Transverse colon (tissue), 4 donors: ENCODE measurements at regions not wholly inside any gene's neighbourhood (a gene's known extent, or its start where the extent isn't known, plus 50 kb on each side); places are given as distances from the start of the nearest gene placed in this dataset.

Source experiments
- DNase-seq: peaks from one replicate; pipeline ENCODE4 v3.0.0-alpha.2; 2019
- H3K27ac ChIP-seq, 4 donors: fragments of 200-600 bp; sonication (generic); 2 replicates each; pipeline ENCODE4 v1.5.1; 2016 to 2018; ENCODE audit warnings: inconsistent platforms in 4 of 4
- H3K27me3 ChIP-seq: fragments of 200-600 bp; sonication (generic); 2 replicates; pipeline ENCODE4 v1.5.1; 2017; ENCODE audit warnings: inconsistent platforms
- H3K36me3 ChIP-seq, 4 donors: fragments of 200-600 bp; sonication (generic); 2 replicates each; pipeline ENCODE4 v1.5.1; 2017 to 2019; ENCODE audit warnings: inconsistent platforms in 4 of 4
- H3K4me1 ChIP-seq, 4 donors: fragments of 200-600 bp; sonication (generic); 2 replicates each; pipeline ENCODE4 v1.5.1; 2017 to 2020; ENCODE audit warnings: inconsistent platforms in 4 of 4
- H3K4me3 ChIP-seq, 4 donors: fragments of 200-600 bp; sonication (generic); 1 replicate in 1 of 4; 2 replicates in 3 of 4; pipeline versions ENCODE4 v1.5.1 to v1.6.1; 2017 to 2019; ENCODE audit warnings: inconsistent platforms in 4 of 4
- H3K9me3 ChIP-seq, 2 donors: fragments of 200-600 bp; sonication (generic); 2 replicates each; pipeline ENCODE4 v1.5.1; 2017 to 2019; ENCODE audit warnings: inconsistent platforms in 2 of 2
- EP300 ChIP-seq: sonication (generic); formaldehyde crosslinking; IDR thresholded peaks from one replicate; pipeline ENCODE4 v1.6.1; 2017; ENCODE audit warnings: antibody characterized with exemption, low read depth
- POLR2A ChIP-seq: fragments of 450-650 bp; IDR thresholded peaks from one replicate; pipeline ENCODE4 v1.6.1; 2016; ENCODE audit warnings: antibody characterized with exemption, mild to moderate bottlenecking, moderate library complexity
- POLR2AphosphoS5 ChIP-seq, 3 donors: sonication (generic); formaldehyde crosslinking; IDR thresholded peaks; one replicate each; pipeline ENCODE4 v1.6.1; 2016; ENCODE audit warnings: antibody characterized with exemption in 3 of 3
- WGBS, 2 donors: methylation state at CpG; one replicate each; pipeline ENCODE4 v1.1.5; 2018; ENCODE audit warnings: low coverage in 1 of 2; 5-methylcytosine and 5-hydroxymethylcytosine counted together
- in situ Hi-C, 4 donors: fragments of 200-750 bp; cut with MboI; loops; one replicate each; pipeline versions ENCODE4 v1.15.0 to v1.15.1; 2017; ENCODE audit warnings: low sequenced_read_pairs in 3 of 4, low pct_ligation_motif_present in 1 of 4, low pct_unique_long_range_greater_than_20kb in 1 of 4
- intact Hi-C: fragments of 100-400 bp; cut with DNase I; formaldehyde crosslinking; loops from one replicate; pipeline ENCODE4 v1.15.1; 2023; ENCODE audit warnings: low total_unique reads
- TF ChIP-seq, protein P1 (sequence below), 5 experiments: fragments of 200-600 bp in 3 of 5; fragments of 450-650 bp in 2 of 5; sonication (generic) in 3 of 5; IDR thresholded peaks; 1 replicate in 2 of 5; 2 replicates in 3 of 5; pipeline ENCODE4 v1.5.1; 2016 to 2017; ENCODE audit warnings: antibody characterized with exemption in 5 of 5, inconsistent platforms in 3 of 5, mild to moderate bottlenecking in 2 of 5, moderate library complexity in 1 of 5

DNA sequence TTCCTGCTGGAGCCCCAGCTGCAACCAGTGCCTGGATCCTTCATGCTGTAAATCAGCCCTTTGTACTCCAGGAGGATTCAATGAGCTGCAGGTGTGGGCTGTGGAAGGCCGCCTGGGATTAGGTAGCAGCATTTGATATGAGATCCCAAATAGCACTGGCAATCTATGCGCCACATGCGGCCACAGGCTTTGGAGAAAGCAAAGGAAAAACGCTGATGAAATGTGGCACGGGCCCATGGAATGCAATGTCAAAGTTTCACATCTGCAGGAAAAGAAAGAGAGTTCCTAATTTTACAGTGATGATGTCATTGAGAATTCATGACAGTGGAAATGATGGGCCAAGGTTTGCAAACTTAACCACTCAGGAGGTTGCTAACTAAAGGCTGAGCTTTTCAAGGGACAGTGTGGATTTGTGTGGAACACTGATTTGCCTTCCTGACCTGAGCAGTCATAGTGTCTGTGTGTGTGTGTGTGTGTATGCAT is 216.4 kb upstream of the OSR1 start:
- in situ Hi-C loops (no loop called here), intact Hi-C loops (no loop called here)
- Histone ChIP-seq H3K27me3 (no peaks in the 10 kb centered on the region), H3K9me3 (no peaks in the 10 kb centered on the region), H3K27ac (no peak overlapping the region), H3K36me3 (no peaks in the 10 kb centered on the region), H3K4me1 (peaks cover 0 to 23% (median 11%) of the 10 kb centered on the region in 4 donors), H3K4me3 (no peak overlapping the region)
- peak; percentile 39 for DNase-seq
- TF ChIP-seq, protein P1, sequence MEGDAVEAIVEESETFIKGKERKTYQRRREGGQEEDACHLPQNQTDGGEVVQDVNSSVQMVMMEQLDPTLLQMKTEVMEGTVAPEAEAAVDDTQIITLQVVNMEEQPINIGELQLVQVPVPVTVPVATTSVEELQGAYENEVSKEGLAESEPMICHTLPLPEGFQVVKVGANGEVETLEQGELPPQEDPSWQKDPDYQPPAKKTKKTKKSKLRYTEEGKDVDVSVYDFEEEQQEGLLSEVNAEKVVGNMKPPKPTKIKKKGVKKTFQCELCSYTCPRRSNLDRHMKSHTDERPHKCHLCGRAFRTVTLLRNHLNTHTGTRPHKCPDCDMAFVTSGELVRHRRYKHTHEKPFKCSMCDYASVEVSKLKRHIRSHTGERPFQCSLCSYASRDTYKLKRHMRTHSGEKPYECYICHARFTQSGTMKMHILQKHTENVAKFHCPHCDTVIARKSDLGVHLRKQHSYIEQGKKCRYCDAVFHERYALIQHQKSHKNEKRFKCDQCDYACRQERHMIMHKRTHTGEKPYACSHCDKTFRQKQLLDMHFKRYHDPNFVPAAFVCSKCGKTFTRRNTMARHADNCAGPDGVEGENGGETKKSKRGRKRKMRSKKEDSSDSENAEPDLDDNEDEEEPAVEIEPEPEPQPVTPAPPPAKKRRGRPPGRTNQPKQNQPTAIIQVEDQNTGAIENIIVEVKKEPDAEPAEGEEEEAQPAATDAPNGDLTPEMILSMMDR (IDR thresholded peaks at IDR 0.05), result no peak
- TF ChIP-seq POLR2A, result no peak
- no peak for TF ChIP-seq POLR2AphosphoS5 (IDR thresholded peaks at IDR 0.05)
- no peak for TF ChIP-seq EP300
- 4 to 28% methylated on average over 5 of the region's 5 CpGs for WGBS, 2 donors

GRCh38 chr2:19573784-19574183 is 215.4 kb upstream of the OSR1 start:
- Histone ChIP-seq H3K4me1 (peaks cover 0 to 33% (median 15%) of the 10 kb centered on the region in 4 donors), H3K4me3 (no peak overlapping the region), H3K36me3 (no peaks in the 10 kb centered on the region), H3K27ac (no peak overlapping the region), H3K27me3 (no peaks in the 10 kb centered on the region), H3K9me3 (no peaks in the 10 kb centered on the region)
- intact Hi-C loops (no loop called here), in situ Hi-C loops (no loop called here)
- 94% methylated on average over 1 of the region's 1 CpG; no CpG with 5 or more reads in 1 of the 2 donors for whole genome bisulfite sequencing, 2 donors
- no peak for TF ChIP-seq POLR2A
- no peak for TF ChIP-seq POLR2AphosphoS5 (IDR thresholded peaks at IDR 0.05)
- no peak for TF ChIP-seq EP300
- TF ChIP-seq, protein P1 (IDR thresholded peaks at IDR 0.05), result no peak
- no peak for DNase-seq

- in situ Hi-C loops, result no loop called here
- Histone ChIP-seq H3K9me3 (no peaks in the 10 kb centered on the region), H3K4me3 (no peak overlapping the region), H3K27ac (no peak overlapping the region), H3K27me3 (no peaks in the 10 kb centered on the region), H3K36me3 (no peaks in the 10 kb centered on the region), H3K4me1 (peaks cover 0 to 36% (median 15%) of the 10 kb centered on the region in 4 donors)
- TF ChIP-seq, protein P1 (IDR thresholded peaks at IDR 0.05), result no peak
- WGBS, 2 donors, result 81% methylated on average over 4 of the region's 4 CpGs; no CpG with 5 or more reads in 1 of the 2 donors
- intact Hi-C loops, result no loop called here
- no peak for DNase-seq
Observed at GRCh38 chr2:19571773-19572172, 213.3 kb upstream of the OSR1 start.

GRCh38 chr2:19569300-19569791 is 210.9 kb upstream of the OSR1 start:
- TF ChIP-seq POLR2AphosphoS5 (IDR thresholded peaks at IDR 0.05), result no peak
- no peak for TF ChIP-seq POLR2A
- no peak for TF ChIP-seq EP300
- TF ChIP-seq, protein P1 (IDR thresholded peaks at IDR 0.05), result no peak
- Histone ChIP-seq H3K4me1 (peaks cover 0 to 17% (median 6%) of the 10 kb centered on the region in 4 donors), H3K4me3 (no peak overlapping the region), H3K9me3 (no peaks in the 10 kb centered on the region), H3K27ac (no peak overlapping the region), H3K36me3 (no peaks in the 10 kb centered on the region), H3K27me3 (no peaks in the 10 kb centered on the region)
- 18 to 31% methylated on average over 3 of the region's 3 CpGs for WGBS, 2 donors
- intact Hi-C loops (no loop called here), in situ Hi-C loops (no loop called here)
- no peak for DNase-seq
